Stimulated activated CD8-positive, alpha-beta memory T cell treated with anti-CD3 and anti-CD28 coated beads, Interleukin-7, amount 100 ng/mL, for 4 hours (primary cell): ENCODE measurements at regions not wholly inside any gene's neighbourhood (a gene's known extent, or its start where the extent isn't known, plus 50 kb on each side); places are given as distances from the start of the nearest gene placed in this dataset.
"Not testable (repeated sequence)": the region's sequence is repeated elsewhere in the genome, so short reads cannot be mapped to it uniquely, and the experiment has no call there.

Source experiments
- DNase-seq, 2 donors: peaks; one replicate each; pipeline ENCODE4 v3.0.0-alpha.2; 2020; ENCODE audit warnings: low read depth in 2 of 2

GRCh38 chr9:15033316-15033715 is 123.1 kb upstream of the FREM1 start:
- no peak for DNase-seq

GRCh38 chr9:15032860-15033259 is 122.6 kb upstream of the FREM1 start:
- DNase-seq = no peak

GRCh38 chr9:15021146-15021545 is 110.9 kb upstream of the FREM1 start:
- DNase-seq = no peak

- DNase-seq = no peak
Measured at GRCh38 chr9:15018096-15018637, 107.9 kb upstream of the FREM1 start.

- DNase-seq = no peak
Measured at GRCh38 chr9:15010581-15010980, 100.4 kb upstream of the FREM1 start.

GRCh38 chr9:15007698-15008097 is 97.5 kb upstream of the FREM1 start:
- no peak for DNase-seq

- DNase-seq = no peak
Measured at GRCh38 chr9:14994738-14995137, 84.5 kb upstream of the FREM1 start.

- no peak for DNase-seq
Measured at GRCh38 chr9:14993901-14994554, 83.8 kb upstream of the FREM1 start.

GRCh38 chr9:14993061-14993800 is 83.0 kb upstream of the FREM1 start:
- peak in 1 of 2 donors; percentile 0 for DNase-seq

GRCh38 chr9:14992516-14992915 is 82.3 kb upstream of the FREM1 start:
- DNase-seq = no peak

- no peak for DNase-seq
Measured at GRCh38 chr9:14992081-14992480, 81.9 kb upstream of the FREM1 start.

- DNase-seq = not testable (repeated sequence)
Measured at GRCh38 chr9:14990647-14991046, 80.4 kb upstream of the FREM1 start.

GRCh38 chr9:14989811-14990210 is 79.6 kb upstream of the FREM1 start:
- DNase-seq = no peak

- DNase-seq = not testable (repeated sequence)
Measured at GRCh38 chr9:14989336-14989735, 79.1 kb upstream of the FREM1 start.

- no peak for DNase-seq
Measured at GRCh38 chr9:14987858-14988257, 77.6 kb upstream of the FREM1 start.

GRCh38 chr9:14985419-14985818 is 75.2 kb upstream of the FREM1 start:
- DNase-seq = no peak

GRCh38 chr9:14983599-14983998 is 73.4 kb upstream of the FREM1 start:
- DNase-seq = no peak

GRCh38 chr9:14981291-14981950 is 71.2 kb upstream of the FREM1 start:
- no peak for DNase-seq

GRCh38 chr9:14978022-14979000 is 68.1 kb upstream of the FREM1 start:
- no peak for DNase-seq

GRCh38 chr9:14967450-14968321 is 57.5 kb upstream of the FREM1 start:
- no peak for DNase-seq
